ENCODE measurements at regions not wholly inside any gene's neighbourhood (a gene's known extent, or its start where the extent isn't known, plus 50 kb on each side); places are given as distances from the start of the nearest gene placed in this dataset.

DNA sequence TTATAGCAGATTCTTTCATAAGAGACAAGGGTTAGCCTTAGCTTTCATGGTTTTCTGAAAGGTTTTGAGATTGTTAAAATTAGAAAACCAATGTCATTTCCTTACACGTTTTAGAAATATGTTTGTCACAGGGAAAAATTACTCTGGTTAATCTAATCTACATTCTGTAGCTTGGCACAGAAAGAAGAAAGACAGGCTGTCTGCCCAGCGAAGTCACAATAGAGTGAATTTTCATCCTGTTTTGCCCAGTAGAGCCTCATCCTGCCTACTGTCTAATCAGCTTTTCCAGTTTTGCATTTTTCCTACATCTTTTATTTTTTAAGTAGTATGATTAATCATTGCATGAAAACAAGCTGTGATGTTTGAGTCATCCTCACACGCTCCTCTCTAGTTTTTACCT, 688.8 kb downstream of the MTRR start:
- TF ChIP-seq POLR2A (IDR thresholded peaks at IDR 0.05; ENCODE audit: low read depth, low read length) (no peak), TAF1 (IDR thresholded peaks at IDR 0.05; ENCODE audit: borderline replicate concordance, low read depth, low read length) (no peak)
